Suprapubic skin (tissue), 4 donors: ENCODE measurements at regions not wholly inside any gene's neighbourhood (a gene's known extent, or its start where the extent isn't known, plus 50 kb on each side); places are given as distances from the start of the nearest gene placed in this dataset.
"Not testable (repeated sequence)": the region's sequence is repeated elsewhere in the genome, so short reads cannot be mapped to it uniquely, and the experiment has no call there.

ENCODE experiments used
- DNase-seq, 2 donors: peaks; one replicate each; pipeline ENCODE4 v3.0.0-alpha.2; 2019; ENCODE audit warnings: low spot score in 2 of 2
- H3K27ac ChIP-seq: fragments of 200-600 bp; sonication (generic); one replicate; pipeline ENCODE4 v1.5.1; 2019
- H3K27me3 ChIP-seq: fragments of 200-600 bp; sonication (generic); one replicate; pipeline ENCODE4 v1.5.1; 2019
- H3K36me3 ChIP-seq: fragments of 200-600 bp; sonication (generic); one replicate; pipeline ENCODE4 v1.5.1; 2019
- H3K4me1 ChIP-seq: fragments of 200-600 bp; sonication (generic); one replicate; pipeline ENCODE4 v1.5.1; 2019
- H3K4me3 ChIP-seq: fragments of 200-600 bp; sonication (generic); one replicate; pipeline ENCODE4 v1.5.1; 2019; ENCODE audit warnings: mild to moderate bottlenecking
- H3K9me3 ChIP-seq: fragments of 200-600 bp; sonication (generic); one replicate; pipeline ENCODE4 v1.5.1; 2019
- EP300 ChIP-seq: sonication (generic); formaldehyde crosslinking; IDR thresholded peaks from one replicate; pipeline ENCODE4 v1.6.1; 2017; ENCODE audit warnings: antibody characterized with exemption
- POLR2A ChIP-seq, 2 donors: fragments of 450-650 bp; IDR thresholded peaks; one replicate each; pipeline ENCODE4 v1.6.1; 2017; ENCODE audit warnings: antibody characterized with exemption in 2 of 2, mild to moderate bottlenecking in 2 of 2, moderate library complexity in 2 of 2
- POLR2AphosphoS5 ChIP-seq, 3 donors: sonication (generic); formaldehyde crosslinking; IDR thresholded peaks; one replicate each; pipeline ENCODE4 v1.6.1; 2017; ENCODE audit warnings: antibody characterized with exemption in 3 of 3
- WGBS: methylation state at CpG from one replicate; pipeline ENCODE4 v1.1.5; 2018; 5-methylcytosine and 5-hydroxymethylcytosine counted together
- TF ChIP-seq, protein P1 (sequence below), 2 donors: fragments of 200-600 bp in 1 of 2; fragments of 450-650 bp in 1 of 2; sonication (generic) in 1 of 2; IDR thresholded peaks; one replicate each; pipeline ENCODE4 v1.5.1; 2016 to 2019; ENCODE audit warnings: antibody characterized with exemption in 2 of 2, mild to moderate bottlenecking in 1 of 2, moderate library complexity in 1 of 2

DNA sequence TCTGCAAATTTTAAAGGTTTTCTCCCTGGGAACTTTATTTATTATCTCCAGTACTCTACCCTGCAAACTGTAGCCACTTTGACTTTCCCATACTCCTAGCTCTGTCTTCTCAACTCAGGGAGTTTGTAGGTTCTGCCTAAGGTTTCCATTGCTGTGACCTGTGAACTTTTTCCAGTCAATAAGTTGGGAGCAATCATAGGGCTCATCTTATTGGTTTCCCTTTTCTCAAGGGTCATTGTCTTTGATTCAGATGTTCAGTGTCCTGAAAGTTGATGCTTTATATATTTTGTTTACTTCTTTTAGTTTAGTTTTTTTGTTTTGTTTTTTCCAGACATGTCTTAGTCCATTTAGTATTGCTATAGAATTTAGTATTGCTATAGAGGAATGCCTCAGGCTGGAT, 85.3 kb upstream of the NUDT6 start:
- TF ChIP-seq POLR2AphosphoS5 (IDR thresholded peaks at IDR 0.05) (no peak), EP300 (no peak)
- TF ChIP-seq, protein P1, sequence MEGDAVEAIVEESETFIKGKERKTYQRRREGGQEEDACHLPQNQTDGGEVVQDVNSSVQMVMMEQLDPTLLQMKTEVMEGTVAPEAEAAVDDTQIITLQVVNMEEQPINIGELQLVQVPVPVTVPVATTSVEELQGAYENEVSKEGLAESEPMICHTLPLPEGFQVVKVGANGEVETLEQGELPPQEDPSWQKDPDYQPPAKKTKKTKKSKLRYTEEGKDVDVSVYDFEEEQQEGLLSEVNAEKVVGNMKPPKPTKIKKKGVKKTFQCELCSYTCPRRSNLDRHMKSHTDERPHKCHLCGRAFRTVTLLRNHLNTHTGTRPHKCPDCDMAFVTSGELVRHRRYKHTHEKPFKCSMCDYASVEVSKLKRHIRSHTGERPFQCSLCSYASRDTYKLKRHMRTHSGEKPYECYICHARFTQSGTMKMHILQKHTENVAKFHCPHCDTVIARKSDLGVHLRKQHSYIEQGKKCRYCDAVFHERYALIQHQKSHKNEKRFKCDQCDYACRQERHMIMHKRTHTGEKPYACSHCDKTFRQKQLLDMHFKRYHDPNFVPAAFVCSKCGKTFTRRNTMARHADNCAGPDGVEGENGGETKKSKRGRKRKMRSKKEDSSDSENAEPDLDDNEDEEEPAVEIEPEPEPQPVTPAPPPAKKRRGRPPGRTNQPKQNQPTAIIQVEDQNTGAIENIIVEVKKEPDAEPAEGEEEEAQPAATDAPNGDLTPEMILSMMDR (IDR thresholded peaks at IDR 0.05) = no peak
- H3K36me3 ChIP-seq = no peaks in the 10 kb centered on the region
- no peak overlapping the region for H3K4me3 ChIP-seq
- H3K27me3 ChIP-seq = no peaks in the 10 kb centered on the region
- no peak overlapping the region for H3K27ac ChIP-seq
- H3K4me1 ChIP-seq = no peaks in the 10 kb centered on the region
- no peak for DNase-seq
- H3K9me3 ChIP-seq = no peaks in the 10 kb centered on the region

DNA sequence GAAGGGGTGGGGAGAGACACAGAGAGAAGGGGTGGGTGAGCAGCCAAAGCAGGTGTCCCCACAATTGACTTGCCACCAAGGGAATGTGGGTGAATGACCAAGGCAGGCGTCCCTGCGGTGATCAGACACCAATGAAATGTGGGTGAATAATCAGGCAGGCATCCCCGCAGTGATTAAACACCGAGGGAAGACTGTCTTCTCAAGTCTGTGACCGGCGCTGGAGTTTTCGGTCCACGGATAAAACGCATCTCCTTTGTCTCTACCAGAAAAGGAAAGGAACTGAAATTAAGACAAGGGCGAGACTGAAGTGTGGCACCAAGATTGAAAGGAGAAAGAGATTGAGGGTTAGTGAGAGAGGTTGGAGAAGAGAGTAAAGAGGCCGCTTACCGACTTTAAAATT, 90.0 kb upstream of the NUDT6 start:
- 88% methylated on average over 12 of the region's 12 CpGs for WGBS
- not testable (repeated sequence) for DNase-seq, H3K27me3 ChIP-seq, H3K4me1 ChIP-seq, H3K4me3 ChIP-seq, H3K9me3 ChIP-seq, H3K27ac ChIP-seq, H3K36me3 ChIP-seq

DNA sequence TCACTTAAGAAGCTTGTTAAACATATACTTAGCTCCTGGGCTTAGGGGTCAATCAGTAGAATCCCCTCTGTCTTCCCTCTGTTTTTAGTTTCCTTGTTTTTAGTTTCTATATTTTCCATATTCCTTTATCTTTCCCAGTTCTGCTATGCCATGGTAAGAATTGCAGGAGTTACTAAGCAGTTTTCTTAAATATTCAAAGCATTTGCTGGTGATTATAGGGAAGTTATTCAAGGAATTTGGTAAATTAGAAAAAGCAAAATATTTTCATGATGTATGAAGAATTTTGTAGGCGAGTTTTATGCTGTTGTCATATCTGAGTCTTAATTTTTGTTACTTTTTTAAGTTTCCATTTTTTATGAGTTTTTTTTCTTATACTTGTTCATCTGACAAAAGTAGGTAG, 91.6 kb upstream of the NUDT6 start:
- TF ChIP-seq POLR2A (IDR thresholded peaks at IDR 0.05) = no peak
- no peak for TF ChIP-seq EP300
- TF ChIP-seq POLR2AphosphoS5 (IDR thresholded peaks at IDR 0.05) = no peak
- TF ChIP-seq, protein P1 (IDR thresholded peaks at IDR 0.05) = no peak
- Histone ChIP-seq H3K36me3 (no peaks in the 10 kb centered on the region), H3K9me3 (no peaks in the 10 kb centered on the region), H3K4me1 (no peaks in the 10 kb centered on the region), H3K4me3 (no peak overlapping the region), H3K27me3 (no peaks in the 10 kb centered on the region), H3K27ac (no peak overlapping the region)
- WGBS = 83% methylated on average over 1 of the region's 1 CpG
- no peak for DNase-seq

DNA sequence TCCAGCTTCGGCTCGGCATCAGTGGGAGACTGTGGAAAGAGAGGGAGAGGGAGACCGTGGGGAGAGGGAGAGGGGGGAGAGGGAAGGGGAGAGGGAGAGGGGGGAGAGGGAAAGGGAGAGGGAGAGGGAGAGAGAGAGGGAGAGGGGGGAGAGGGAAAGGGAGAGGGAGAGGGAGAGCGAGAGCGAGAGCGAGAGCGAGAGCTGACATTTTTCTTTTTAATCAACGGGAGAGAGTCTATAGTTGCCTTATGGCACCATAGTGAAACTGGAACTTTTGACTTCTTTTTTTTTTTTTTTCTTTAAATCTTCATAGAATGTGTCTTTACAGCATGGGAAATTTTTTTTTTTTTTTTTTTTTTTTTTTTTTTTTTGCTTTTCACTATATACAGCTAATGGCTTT, 94.7 kb upstream of the NUDT6 start:
- H3K4me3 ChIP-seq = no peak overlapping the region
- H3K27ac ChIP-seq = no peak overlapping the region
- H3K4me1 ChIP-seq = no peaks in the 10 kb centered on the region
- TF ChIP-seq POLR2A (IDR thresholded peaks at IDR 0.05) = no peak
- no peak for TF ChIP-seq POLR2AphosphoS5 (IDR thresholded peaks at IDR 0.05)
- TF ChIP-seq, protein P1 (IDR thresholded peaks at IDR 0.05) = no peak
- WGBS = 96% methylated on average over 8 of the region's 8 CpGs
- DNase-seq = no peak
- no peaks in the 10 kb centered on the region for H3K36me3 ChIP-seq
- H3K27me3 ChIP-seq = no peaks in the 10 kb centered on the region
- H3K9me3 ChIP-seq = no peaks in the 10 kb centered on the region

DNA sequence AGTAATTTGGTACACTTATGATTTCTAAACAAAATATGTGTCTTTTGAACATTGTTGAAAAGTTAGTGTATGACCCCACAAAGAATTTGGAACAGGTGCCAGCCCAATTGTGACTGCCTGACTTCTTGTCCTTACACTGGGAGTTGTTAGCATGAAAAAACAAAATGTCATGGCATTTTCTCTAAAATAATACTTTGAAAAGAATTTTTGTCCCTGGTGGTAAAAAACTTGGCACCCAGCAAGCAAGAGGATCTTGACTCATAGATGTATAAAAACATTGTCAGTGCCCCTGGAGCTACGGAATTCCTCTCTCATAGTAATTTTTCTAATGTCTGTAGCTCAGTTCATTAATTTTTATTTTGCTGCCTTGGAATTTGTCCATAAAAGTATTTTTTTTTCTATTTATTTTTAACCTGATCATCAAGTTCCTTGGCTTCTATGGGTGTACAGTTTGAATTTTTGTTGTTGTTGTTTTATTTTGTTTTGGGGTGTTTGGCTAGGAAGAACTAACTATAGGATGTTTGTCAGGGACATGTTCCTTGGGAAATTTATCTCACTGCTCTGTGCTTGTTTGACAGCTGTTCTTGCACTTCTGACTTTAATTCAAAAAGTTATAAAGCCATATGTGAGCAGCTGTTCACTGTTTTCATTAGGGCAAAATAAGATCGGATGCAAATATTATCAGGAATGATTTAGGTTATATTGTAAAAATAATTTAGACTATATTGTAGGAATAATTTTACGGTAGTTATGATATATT, 95.4 kb upstream of the NUDT6 start:
- TF ChIP-seq POLR2AphosphoS5 (IDR thresholded peaks at IDR 0.05) = no peak
- TF ChIP-seq POLR2A (IDR thresholded peaks at IDR 0.05) = no peak
- no peak for TF ChIP-seq EP300
- TF ChIP-seq, protein P1 (IDR thresholded peaks at IDR 0.05) = no peak
- 53% methylated on average over 3 of the region's 3 CpGs for WGBS
- H3K4me3 ChIP-seq = no peak overlapping the region
- no peaks in the 10 kb centered on the region for H3K27me3 ChIP-seq
- no peaks in the 10 kb centered on the region for H3K9me3 ChIP-seq
- no peak overlapping the region for H3K27ac ChIP-seq
- no peaks in the 10 kb centered on the region for H3K4me1 ChIP-seq
- DNase-seq = no peak
- H3K36me3 ChIP-seq = no peaks in the 10 kb centered on the region

DNA sequence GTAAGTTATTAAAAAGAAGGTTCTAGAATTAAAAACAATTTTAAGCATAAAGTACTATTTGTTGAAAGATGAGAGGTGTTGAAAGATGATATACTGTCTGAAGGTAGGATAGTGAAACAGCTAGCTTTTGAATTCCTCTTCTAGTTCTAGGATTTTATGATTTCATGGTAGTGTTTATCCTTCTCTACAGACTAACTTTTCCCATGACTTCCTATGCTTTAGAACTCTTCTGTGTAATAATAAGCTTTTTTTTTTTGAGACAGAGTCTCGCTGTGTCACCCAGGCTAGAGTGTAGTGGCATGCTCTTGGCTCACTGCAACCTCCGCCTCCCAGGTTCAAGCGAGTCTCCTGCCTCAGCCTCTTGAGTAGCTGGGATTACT, 96.0 kb upstream of the NUDT6 start:
- Histone ChIP-seq H3K27me3 (no peaks in the 10 kb centered on the region), H3K9me3 (no peaks in the 10 kb centered on the region), H3K27ac (no peak overlapping the region), H3K4me3 (no peak overlapping the region), H3K4me1 (no peaks in the 10 kb centered on the region), H3K36me3 (no peaks in the 10 kb centered on the region)
- DNase-seq = no peak
- TF ChIP-seq, protein P1 (IDR thresholded peaks at IDR 0.05) = no peak
- TF ChIP-seq POLR2A (IDR thresholded peaks at IDR 0.05) (no peak), POLR2AphosphoS5 (IDR thresholded peaks at IDR 0.05) (no peak), EP300 (no peak)
- 57% methylated on average over 3 of the region's 3 CpGs for WGBS
